ENCODE measurements at regions not wholly inside any gene's neighbourhood (a gene's known extent, or its start where the extent isn't known, plus 50 kb on each side); places are given as distances from the start of the nearest gene placed in this dataset.
"Not testable (repeated sequence)": the region's sequence is repeated elsewhere in the genome, so short reads cannot be mapped to it uniquely, and the experiment has no call there.

- no peak for DNase-seq
Measured at GRCh38 chr13:83722443-83722842, 159.8 kb downstream of the SLITRK1 start.

- DNase-seq: no peak
Measured at GRCh38 chr13:83716121-83716520, 166.2 kb downstream of the SLITRK1 start.

- DNase-seq: no peak
Measured at GRCh38 chr13:83714236-83714635, 168.0 kb downstream of the SLITRK1 start.

- DNase-seq: no peak
Measured at GRCh38 chr13:83710133-83710515, 172.2 kb downstream of the SLITRK1 start.

GRCh38 chr13:83709426-83710132, 172.7 kb downstream of the SLITRK1 start:
- DNase-seq: no peak

- DNase-seq: no peak
Measured at GRCh38 chr13:83702021-83702420, 180.3 kb downstream of the SLITRK1 start.

GRCh38 chr13:83692800-83693199, 189.5 kb downstream of the SLITRK1 start:
- DNase-seq: no peak

GRCh38 chr13:83691966-83692365, 190.3 kb downstream of the SLITRK1 start:
- no peak for DNase-seq

GRCh38 chr13:83681547-83681946, 200.7 kb downstream of the SLITRK1 start:
- DNase-seq: no peak

- no peak for DNase-seq
Measured at GRCh38 chr13:83677985-83678384, 204.3 kb downstream of the SLITRK1 start.

- DNase-seq: no peak
Measured at GRCh38 chr13:83672612-83673011, 209.7 kb downstream of the SLITRK1 start.

GRCh38 chr13:83667606-83668005, 214.7 kb downstream of the SLITRK1 start:
- no peak for DNase-seq

- DNase-seq: no peak
Measured at GRCh38 chr13:83666141-83666540, 216.1 kb downstream of the SLITRK1 start.

- no peak for DNase-seq
Measured at GRCh38 chr13:83657281-83657680, 225.0 kb downstream of the SLITRK1 start.

- not testable (repeated sequence) for DNase-seq
Measured at GRCh38 chr13:83642617-83643016, 239.7 kb downstream of the SLITRK1 start.

GRCh38 chr13:83634601-83635000, 247.7 kb downstream of the SLITRK1 start:
- DNase-seq: no peak

- DNase-seq: no peak
Measured at GRCh38 chr13:83633746-83634145, 248.5 kb downstream of the SLITRK1 start.

GRCh38 chr13:83622422-83622784, 259.9 kb downstream of the SLITRK1 start:
- no peak for DNase-seq

GRCh38 chr13:83621765-83622421, 260.4 kb downstream of the SLITRK1 start:
- DNase-seq: no peak

- no peak for DNase-seq
Measured at GRCh38 chr13:83620530-83621220, 261.6 kb downstream of the SLITRK1 start.

- DNase-seq: no peak
Measured at GRCh38 chr13:83618966-83619365, 263.3 kb downstream of the SLITRK1 start.

- no peak for DNase-seq
Measured at GRCh38 chr13:83613524-83613923, 268.8 kb downstream of the SLITRK1 start.

GRCh38 chr13:83601539-83601938, 280.7 kb downstream of the SLITRK1 start:
- no peak for DNase-seq

- no peak for DNase-seq
Measured at GRCh38 chr13:83592095-83592494, 290.2 kb downstream of the SLITRK1 start.
